Activated CD4-positive, CD25-positive, alpha-beta regulatory T cell treated with anti-CD3 and anti-CD28 coated beads, Interleukin-2, amount 50 U/mL, for 16 hours (primary cell): ENCODE measurements at regions not wholly inside any gene's neighbourhood (a gene's known extent, or its start where the extent isn't known, plus 50 kb on each side); places are given as distances from the start of the nearest gene placed in this dataset.
"Not testable (repeated sequence)": the region's sequence is repeated elsewhere in the genome, so short reads cannot be mapped to it uniquely, and the experiment has no call there.

Experiments used
- DNase-seq: peaks from one replicate; pipeline ENCODE4 v3.0.0-alpha.2; 2020; ENCODE audit warnings: low read depth, low spot score

- DNase-seq: no peak
These were observed 923.2 kb downstream of the NLGN4X start for GRCh38 chrX:5305452-5305851.

- no peak for DNase-seq
These were observed 933.7 kb downstream of the NLGN4X start for GRCh38 chrX:5295004-5295403.

GRCh38 chrX:5290635-5291034 lies 938.0 kb downstream of the NLGN4X start:
- no peak for DNase-seq

GRCh38 chrX:5289949-5290348 lies 938.7 kb downstream of the NLGN4X start:
- DNase-seq: not testable (repeated sequence)

GRCh38 chrX:5278908-5279307 lies 949.8 kb downstream of the NLGN4X start:
- DNase-seq: no peak

- no peak for DNase-seq
These were observed 963.3 kb downstream of the NLGN4X start for GRCh38 chrX:5265324-5265850.

- DNase-seq: no peak
These were observed 978.6 kb downstream of the NLGN4X start for GRCh38 chrX:5250106-5250505.

GRCh38 chrX:5242091-5242790 lies 986.4 kb downstream of the NLGN4X start:
- DNase-seq: no peak

- no peak for DNase-seq
These were observed 991.9 kb downstream of the NLGN4X start for GRCh38 chrX:5236749-5237148.

- DNase-seq: no peak
These were observed 992.6 kb downstream of the NLGN4X start for GRCh38 chrX:5236096-5236495.

GRCh38 chrX:5233830-5234229 lies 994.8 kb downstream of the NLGN4X start:
- DNase-seq: no peak

- no peak for DNase-seq
These were observed 1008.2 kb downstream of the NLGN4X start for GRCh38 chrX:5220421-5220820.

- DNase-seq: no peak
These were observed 1033.9 kb downstream of the NLGN4X start for GRCh38 chrX:5194806-5195205.

- no peak for DNase-seq
These were observed 1048.4 kb downstream of the NLGN4X start for GRCh38 chrX:5180135-5180741.

- no peak for DNase-seq
These were observed 1051.9 kb downstream of the NLGN4X start for GRCh38 chrX:5176766-5177165.

GRCh38 chrX:5163663-5164062 lies 1065.0 kb downstream of the NLGN4X start:
- no peak for DNase-seq

- no peak for DNase-seq
These were observed 1073.4 kb downstream of the NLGN4X start for GRCh38 chrX:5155301-5155700.

- no peak for DNase-seq
These were observed 1082.7 kb downstream of the NLGN4X start for GRCh38 chrX:5145957-5146356.

- no peak for DNase-seq
These were observed 1086.0 kb downstream of the NLGN4X start for GRCh38 chrX:5142644-5143043.

- DNase-seq: no peak
These were observed 1106.4 kb downstream of the NLGN4X start for GRCh38 chrX:5122181-5122678.

- DNase-seq: no peak
These were observed 1110.9 kb downstream of the NLGN4X start for GRCh38 chrX:5117816-5118215.

GRCh38 chrX:5113128-5113527 lies 1115.5 kb downstream of the NLGN4X start:
- no peak for DNase-seq

- DNase-seq: no peak
These were observed 1128.7 kb downstream of the NLGN4X start for GRCh38 chrX:5100004-5100403.
